H1 (cell line): ENCODE measurements at regions not wholly inside any gene's neighbourhood (a gene's known extent, or its start where the extent isn't known, plus 50 kb on each side); places are given as distances from the start of the nearest gene placed in this dataset.

Experiments used
- CTCF ChIA-PET: fragments of 300-600 bp; sonication (Branson Sonifier 250); formaldehyde crosslinking; loops from one replicate; lab custom pipeline; 2021; ENCODE audit not compliant: partially characterized antibody; lab: Charles Lee
- POLR2A ChIA-PET: fragments of 300-600 bp; sonication (Branson Sonifier 250); formaldehyde crosslinking; loops from one replicate; lab custom pipeline; 2021; ENCODE audit warnings: inconsistent platforms; ENCODE audit not compliant: partially characterized antibody; lab: Charles Lee
- DNase-seq, 2 experiments: peaks; one replicate each; pipeline versions ENCODE4 v3.0.0 to v3.0.0-alpha.2; 2010 to 2022; ENCODE audit warnings: low spot score in 2 of 2, low read depth in 1 of 2, mixed read lengths in 1 of 2
- FAIRE-seq: peaks from 2 replicates; lab custom pipeline; 2011; peaks lifted over from hg19 to GRCh38; lab: Jason Lieb, UNC
- H2AFZ ChIP-seq: 2 replicates; pipeline ENCODE4 v1.8.1; 2012; ENCODE audit warnings: low read length, inconsistent platforms
- H2AK5ac ChIP-seq: 2 replicates; pipeline ENCODE4 v1.6.1; 2013; ENCODE audit warnings: low read depth, low read length
- H2BK120ac ChIP-seq: replicated peaks from 2 replicates; pipeline ENCODE3; 2013; ENCODE audit warnings: low read depth, low read length, inconsistent platforms
- H2BK12ac ChIP-seq: 2 replicates; pipeline ENCODE4 v1.6.1; 2013; ENCODE audit warnings: low read depth, low read length
- H2BK15ac ChIP-seq: 2 replicates; pipeline ENCODE4 v1.6.1; 2013; ENCODE audit warnings: low read length
- H2BK20ac ChIP-seq: 2 replicates; pipeline ENCODE4 v1.6.1; 2013; ENCODE audit warnings: low read length
- H2BK5ac ChIP-seq: 2 replicates; pipeline ENCODE4 v1.6.1; 2013; ENCODE audit warnings: low read depth, low read length
- H3K14ac ChIP-seq: 2 replicates; pipeline ENCODE4 v1.6.1; 2013; ENCODE audit warnings: inconsistent platforms; ENCODE audit not compliant: insufficient read length
- H3K18ac ChIP-seq: 2 replicates; pipeline ENCODE4 v1.6.1; 2013; ENCODE audit warnings: low read length; ENCODE audit errors: extremely low read depth
- H3K23ac ChIP-seq: 2 replicates; pipeline ENCODE4 v1.6.1; 2013; ENCODE audit warnings: inconsistent platforms; ENCODE audit not compliant: insufficient read length
- H3K23me2 ChIP-seq: 2 replicates; pipeline ENCODE4 v1.6.1; 2013; ENCODE audit warnings: low read depth, low read length
- H3K27ac ChIP-seq: 2 replicates; pipeline ENCODE4 v1.6.1; 2011; ENCODE audit warnings: low read depth, low read length, inconsistent platforms
- H3K27me3 ChIP-seq, 4 experiments: replicated peaks in 1 of 4; 1 replicate in 1 of 4; 2 replicates in 3 of 4; pipeline versions ENCODE4 v1.6.1 to v1.8.1; 2011 to 2013; ENCODE audit warnings: low read length in 3 of 4, mild to moderate bottlenecking in 3 of 4, inconsistent platforms in 2 of 4, mixed read lengths in 2 of 4, moderate library complexity in 1 of 4; ENCODE audit not compliant: control insufficient read depth in 3 of 4, insufficient read depth in 3 of 4; ENCODE audit errors: extremely low read depth in 1 of 4
- H3K36me3 ChIP-seq, 4 experiments: 2 replicates each; pipeline versions ENCODE4 v1.6.1 to v1.8.1; 2011 to 2013; ENCODE audit warnings: mild to moderate bottlenecking in 4 of 4, low read length in 3 of 4, moderate library complexity in 2 of 4, control low read depth in 1 of 4, inconsistent platforms in 1 of 4; ENCODE audit not compliant: insufficient read depth in 4 of 4, control insufficient read depth in 2 of 4
- H3K4ac ChIP-seq: replicated peaks from 2 replicates; pipeline ENCODE3; 2013; ENCODE audit warnings: low read length, low read depth, mixed read lengths, inconsistent platforms; ENCODE audit not compliant: insufficient read length
- H3K4me1 ChIP-seq, 4 experiments: replicated peaks in 1 of 4; 1 replicate in 1 of 4; 2 replicates in 3 of 4; pipeline versions ENCODE4 v1.6.1 to v1.8.1; 2011 to 2013; ENCODE audit warnings: low read length in 3 of 4, inconsistent platforms in 2 of 4, mixed read lengths in 1 of 4; ENCODE audit not compliant: insufficient read depth in 4 of 4, control insufficient read depth in 3 of 4
- H3K4me2 ChIP-seq, 2 experiments: 2 replicates each; pipeline versions ENCODE4 v1.6.1 to v1.8.1; 2011 to 2013; ENCODE audit warnings: low read depth in 2 of 2, low read length in 2 of 2, control low read depth in 1 of 2, inconsistent platforms in 1 of 2, mild to moderate bottlenecking in 1 of 2; ENCODE audit not compliant: insufficient read depth in 1 of 2
- H3K4me3 ChIP-seq, 4 experiments: fragments of 200-600, 300-600 bp in 1 of 4; sonication (generic), shearing (Covaris generic), sonication (Bioruptor Twin) in 1 of 4; 2 replicates each; pipeline versions ENCODE4 v1.5.1 to v1.8.1; 2011 to 2016; ENCODE audit warnings: low read length in 4 of 4, low read depth in 3 of 4, control low read depth in 2 of 4, inconsistent platforms in 2 of 4, mild to moderate bottlenecking in 2 of 4, mixed read lengths in 1 of 4, moderate library complexity in 1 of 4; ENCODE audit not compliant: insufficient read depth in 2 of 4; ENCODE audit errors: extremely low read depth in 1 of 4
- H3K56ac ChIP-seq: replicated peaks from 2 replicates; pipeline ENCODE3; 2013; ENCODE audit warnings: low read depth, mild to moderate bottlenecking, mixed read lengths, low read length, inconsistent platforms; ENCODE audit not compliant: insufficient read length
- H3K79me1 ChIP-seq: 2 replicates; pipeline ENCODE4 v1.6.1; 2013; ENCODE audit warnings: low read depth, low read length, control low read depth
- H3K79me2 ChIP-seq, 2 experiments: 2 replicates each; pipeline versions ENCODE4 v1.6.1 to v1.8.1; 2012 to 2013; ENCODE audit warnings: low read length in 2 of 2, mild to moderate bottlenecking in 2 of 2, inconsistent platforms in 1 of 2; ENCODE audit not compliant: insufficient read depth in 2 of 2, control insufficient read depth in 1 of 2
- H3K9ac ChIP-seq, 4 experiments: replicated peaks in 1 of 4; 1 replicate in 1 of 4; 2 replicates in 3 of 4; pipeline versions ENCODE4 v1.6.1 to v1.8.1; 2011 to 2013; ENCODE audit warnings: low read depth in 3 of 4, low read length in 3 of 4, control low read depth in 2 of 4, mild to moderate bottlenecking in 2 of 4, moderate library complexity in 2 of 4, inconsistent platforms in 1 of 4; ENCODE audit errors: extremely low read depth in 1 of 4
- H3K9me3 ChIP-seq, 2 experiments: 2 replicates each; pipeline versions ENCODE4 v1.6.1 to v1.8.1; 2012 to 2013; ENCODE audit warnings: mild to moderate bottlenecking in 2 of 2, moderate library complexity in 2 of 2, control low read depth in 1 of 2, inconsistent platforms in 1 of 2, low read depth in 1 of 2, low read length in 1 of 2, mixed read lengths in 1 of 2; ENCODE audit not compliant: insufficient read depth in 2 of 2
- H4K20me1 ChIP-seq, 2 experiments: replicated peaks in 1 of 2; 2 replicates each; pipeline versions ENCODE3 to v1.8.1; 2011 to 2013; ENCODE audit warnings: inconsistent platforms in 2 of 2, low read length in 2 of 2, mild to moderate bottlenecking in 1 of 2; ENCODE audit not compliant: insufficient read depth in 2 of 2, control insufficient read depth in 1 of 2
- H4K5ac ChIP-seq: 2 replicates; pipeline ENCODE4 v1.6.1; 2013; ENCODE audit warnings: low read length, low read depth, mixed read lengths, inconsistent platforms; ENCODE audit not compliant: insufficient read length
- H4K8ac ChIP-seq: 2 replicates; pipeline ENCODE4 v1.8.0; 2013; ENCODE audit warnings: mild to moderate bottlenecking, moderate library complexity, low read length, inconsistent platforms; ENCODE audit not compliant: insufficient read depth; ENCODE audit errors: extremely low read depth
- H4K91ac ChIP-seq: replicated peaks from 2 replicates; pipeline ENCODE3; 2013; ENCODE audit warnings: low read length, mixed read lengths, inconsistent platforms; ENCODE audit not compliant: insufficient read length
- BCL11A ChIP-seq, 2 experiments: IDR thresholded peaks; one replicate each; pipeline ENCODE4 v1.6.1; 2011; ENCODE audit warnings: low read depth in 2 of 2, low read length in 2 of 2, mild to moderate bottlenecking in 2 of 2
- CTBP2 ChIP-seq: IDR thresholded peaks from 2 replicates; pipeline ENCODE4 v1.7.0; 2011; ENCODE audit warnings: borderline replicate concordance, mild to moderate bottlenecking, moderate library complexity, mixed read lengths, low read length; ENCODE audit not compliant: insufficient read depth, insufficient read length
- MAFK ChIP-seq: IDR thresholded peaks from 2 replicates; pipeline ENCODE4 v1.6.1; 2012; ENCODE audit warnings: low read depth, mild to moderate bottlenecking, improper control_type of control experiment, low read length
- PHF8 ChIP-seq: fragments of 200-600 bp; sonication (generic); conservative IDR thresholded peaks from 2 replicates; pipeline ENCODE4 v1.7.1; 2012; ENCODE audit warnings: low read depth, mild to moderate bottlenecking, inconsistent platforms, low read length, moderate library complexity
- POLR2AphosphoS5 ChIP-seq: IDR thresholded peaks from 2 replicates; pipeline ENCODE4 v1.6.1; 2011; ENCODE audit warnings: low read depth, low read length
- RFX5 ChIP-seq: IDR thresholded peaks from 2 replicates; pipeline ENCODE4 v1.6.1; 2011; ENCODE audit warnings: low read depth, low read length, improper control_type of control experiment, borderline replicate concordance
- TF ChIP-seq, protein P1 (sequence below): IDR thresholded peaks from 2 replicates; pipeline ENCODE4 v1.6.1; 2011; ENCODE audit warnings: low read length, improper control_type of control experiment
- TF ChIP-seq, protein P2 (sequence below): IDR thresholded peaks from 2 replicates; pipeline ENCODE4 v1.6.1; 2012; ENCODE audit warnings: inconsistent platforms

DNA sequence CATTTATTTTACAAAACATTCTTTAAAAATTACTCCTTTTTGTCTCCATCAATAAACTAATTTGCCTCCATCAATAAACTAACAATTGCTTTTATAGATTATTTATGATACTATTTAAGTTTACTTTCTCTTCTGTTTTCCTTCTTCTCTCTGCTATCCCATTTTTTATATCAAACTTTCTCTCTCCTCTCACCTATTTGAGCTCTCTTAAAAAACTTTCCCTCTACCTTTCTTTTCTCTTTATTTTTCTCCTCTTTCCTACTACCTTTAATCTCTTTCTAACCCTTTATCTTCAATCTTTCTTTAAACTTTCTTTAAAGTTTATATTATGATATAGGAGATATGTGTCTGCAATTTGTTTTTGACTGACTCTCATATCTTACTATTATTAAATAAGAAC is 566.4 kb downstream of the DACH1 start:
- Histone ChIP-seq H4K20me1 (no peaks in the 10 kb centered on the region), H4K8ac (no peak overlapping the region), H2BK20ac (no peak overlapping the region), H2BK12ac (no peak overlapping the region), H2BK5ac (no peak overlapping the region), H3K4me3 (no peak overlapping the region), H3K9me3 (no peaks in the 10 kb centered on the region), H3K56ac (no peak overlapping the region), H3K23me2 (no peaks in the 10 kb centered on the region), H3K36me3 (no peaks in the 10 kb centered on the region), H3K79me1 (no peaks in the 10 kb centered on the region), H2AFZ (no peak overlapping the region), H3K79me2 (no peaks in the 10 kb centered on the region), H3K4me1 (no peaks in the 10 kb centered on the region), H3K27me3 (no peaks in the 10 kb centered on the region), H2BK15ac (no peak overlapping the region), H4K5ac (no peak overlapping the region), H3K9ac (no peak overlapping the region), H3K18ac (no peak overlapping the region), H2BK120ac (no peak overlapping the region), H3K4me2 (no peak overlapping the region), H2AK5ac (no peak overlapping the region), H3K23ac (no peak overlapping the region), H4K91ac (no peak overlapping the region), H3K4ac (no peak overlapping the region), H3K14ac (no peak overlapping the region), H3K27ac (no peak overlapping the region)
- DNase-seq (no peak), FAIRE-seq (no peak)
- no peak for TF ChIP-seq BCL11A (IDR thresholded peaks at IDR 0.05; ENCODE audit: low read depth in 2 of 2, low read length in 2 of 2)
- TF ChIP-seq PHF8: no peak
- no peak for TF ChIP-seq POLR2AphosphoS5
- no peak for TF ChIP-seq MAFK
- no peak for TF ChIP-seq CTBP2
- TF ChIP-seq, protein P1, sequence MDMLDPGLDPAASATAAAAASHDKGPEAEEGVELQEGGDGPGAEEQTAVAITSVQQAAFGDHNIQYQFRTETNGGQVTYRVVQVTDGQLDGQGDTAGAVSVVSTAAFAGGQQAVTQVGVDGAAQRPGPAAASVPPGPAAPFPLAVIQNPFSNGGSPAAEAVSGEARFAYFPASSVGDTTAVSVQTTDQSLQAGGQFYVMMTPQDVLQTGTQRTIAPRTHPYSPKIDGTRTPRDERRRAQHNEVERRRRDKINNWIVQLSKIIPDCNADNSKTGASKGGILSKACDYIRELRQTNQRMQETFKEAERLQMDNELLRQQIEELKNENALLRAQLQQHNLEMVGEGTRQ: no peak
- TF ChIP-seq, protein P2, sequence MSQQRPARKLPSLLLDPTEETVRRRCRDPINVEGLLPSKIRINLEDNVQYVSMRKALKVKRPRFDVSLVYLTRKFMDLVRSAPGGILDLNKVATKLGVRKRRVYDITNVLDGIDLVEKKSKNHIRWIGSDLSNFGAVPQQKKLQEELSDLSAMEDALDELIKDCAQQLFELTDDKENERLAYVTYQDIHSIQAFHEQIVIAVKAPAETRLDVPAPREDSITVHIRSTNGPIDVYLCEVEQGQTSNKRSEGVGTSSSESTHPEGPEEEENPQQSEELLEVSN: no peak
- no peak for TF ChIP-seq RFX5
- ChIA-PET POLR2A (no interaction called here), CTCF (no interaction called here)
